B cell (primary cell): ENCODE measurements at regions not wholly inside any gene's neighbourhood (a gene's known extent, or its start where the extent isn't known, plus 50 kb on each side); places are given as distances from the start of the nearest gene placed in this dataset.

Experiments used
- CTCF ChIP-seq: fragments of 200-600 bp; IDR thresholded peaks from one replicate; pipeline ENCODE4 v1.8.0; 2022; ENCODE audit warnings: antibody characterized with exemption, mild to moderate bottlenecking
- EZH2 ChIP-seq: IDR thresholded peaks from 2 replicates; pipeline ENCODE4 v1.6.1; 2012; ENCODE audit warnings: borderline replicate concordance, low read depth, mild to moderate bottlenecking, moderate library complexity, low read length; ENCODE audit not compliant: insufficient read depth, poor library complexity, severe bottlenecking

GRCh38 chr1:98364544-98364943 lies 297.0 kb upstream of the SNX7 start:
- TF ChIP-seq CTCF = no peak
- no peak for TF ChIP-seq EZH2
